HG03045 (cell line): ENCODE measurements at regions not wholly inside any gene's neighbourhood (a gene's known extent, or its start where the extent isn't known, plus 50 kb on each side); places are given as distances from the start of the nearest gene placed in this dataset.

Experiments
- ATAC-seq: cut with Tn5 transposase; IDR thresholded peaks from one replicate; pipeline ENCODE4 v1.9.1; 2021; ENCODE audit warnings: mild to moderate bottlenecking, moderate library complexity; ENCODE audit not compliant: unreplicated experiment

GRCh38 chr5:76030343-76030742, 52.8 kb upstream of the SV2C start:
- ATAC-seq, result no peak

DNA sequence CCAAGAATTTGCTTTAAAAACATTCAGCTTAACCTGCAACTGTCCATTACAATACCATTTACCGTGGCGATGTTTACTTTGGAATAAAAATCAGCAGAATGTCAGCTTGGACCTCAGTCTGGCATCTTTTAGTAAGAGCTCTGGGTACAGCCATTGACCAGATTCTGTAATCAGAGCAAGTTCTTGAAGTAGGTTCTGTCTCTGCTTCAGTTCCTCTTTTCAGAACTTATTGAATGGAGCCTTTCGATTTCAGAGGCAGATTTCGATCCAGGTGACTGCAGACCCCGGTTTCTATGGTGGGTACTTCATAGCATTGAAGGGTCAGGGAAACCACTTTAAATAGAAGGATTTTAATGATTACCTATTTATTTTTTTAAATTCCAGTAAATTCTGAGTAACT, 53.4 kb upstream of the SV2C start:
- ATAC-seq, result no peak

- ATAC-seq, result no peak
Observed at GRCh38 chr5:76025790-76026189, 57.4 kb upstream of the SV2C start.

DNA sequence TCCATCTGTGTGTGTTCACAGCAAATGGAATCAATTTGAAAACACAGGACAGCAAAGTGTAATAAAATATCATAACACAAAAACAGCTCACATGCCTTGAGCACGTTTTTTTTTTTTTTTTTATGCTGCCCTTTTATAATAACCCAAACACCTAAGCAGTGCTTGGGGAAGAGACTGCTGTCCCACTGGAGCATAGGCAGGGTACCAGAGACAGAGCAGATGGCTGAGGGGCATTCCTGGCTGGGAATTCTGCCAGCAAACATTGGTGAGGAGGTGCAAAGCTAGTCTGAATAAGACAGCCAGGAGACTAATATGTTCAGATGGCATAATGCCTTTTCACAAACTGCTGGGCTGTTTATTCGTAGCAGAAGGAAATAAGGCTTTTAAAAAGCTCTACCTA, 58.1 kb upstream of the SV2C start:
- no peak for ATAC-seq

GRCh38 chr5:76022611-76023010, 60.6 kb upstream of the SV2C start:
- ATAC-seq, result no peak

DNA sequence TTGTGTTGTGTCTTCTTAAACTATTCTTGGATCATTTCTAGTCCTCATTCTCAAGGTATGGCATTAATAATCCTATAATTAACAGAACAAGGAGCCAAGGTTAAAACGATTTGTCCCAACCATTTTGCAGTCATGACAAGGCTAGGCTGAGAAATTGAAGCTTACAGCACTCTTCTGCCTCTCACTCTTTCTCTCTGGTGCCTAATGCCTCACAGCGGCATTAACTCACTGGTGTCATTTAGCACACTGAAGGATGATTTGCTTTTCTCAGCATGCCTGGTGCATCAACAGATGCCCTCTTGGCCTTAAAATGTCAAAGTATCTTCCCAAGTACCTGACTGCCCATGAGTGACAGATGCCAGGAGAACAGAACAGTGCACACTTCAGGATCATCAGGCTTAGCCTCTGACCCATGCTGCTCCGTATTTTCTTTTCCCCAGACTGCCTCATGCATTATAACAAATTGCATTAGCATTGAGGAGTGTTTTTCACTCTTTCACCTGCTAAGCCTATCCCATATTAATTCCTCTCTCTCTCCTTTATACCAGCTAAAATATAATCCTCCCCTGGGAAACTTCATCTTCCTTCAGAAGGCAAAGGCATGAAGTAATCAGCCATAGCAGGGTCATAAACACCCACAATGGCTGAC, 61.1 kb upstream of the SV2C start:
- ATAC-seq, result no peak

DNA sequence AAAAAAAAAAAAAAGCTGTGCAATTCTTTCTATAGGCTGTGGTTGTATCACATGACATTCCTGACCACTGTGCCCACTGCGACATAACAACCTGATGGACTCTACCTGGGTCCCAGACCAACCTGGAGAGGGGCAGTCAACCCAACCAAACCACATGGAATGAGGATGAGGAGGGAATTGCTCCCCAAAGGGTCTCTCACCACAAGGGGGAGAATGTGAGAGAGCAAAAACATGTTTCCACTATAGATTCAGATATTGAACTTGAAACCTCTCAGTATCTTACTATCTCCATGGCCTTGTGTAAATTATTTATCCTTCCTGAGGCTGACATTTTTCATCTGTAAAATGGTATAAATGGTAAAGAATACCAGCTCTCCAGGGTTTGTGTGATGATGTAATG, 66.9 kb upstream of the SV2C start:
- ATAC-seq, result no peak

DNA sequence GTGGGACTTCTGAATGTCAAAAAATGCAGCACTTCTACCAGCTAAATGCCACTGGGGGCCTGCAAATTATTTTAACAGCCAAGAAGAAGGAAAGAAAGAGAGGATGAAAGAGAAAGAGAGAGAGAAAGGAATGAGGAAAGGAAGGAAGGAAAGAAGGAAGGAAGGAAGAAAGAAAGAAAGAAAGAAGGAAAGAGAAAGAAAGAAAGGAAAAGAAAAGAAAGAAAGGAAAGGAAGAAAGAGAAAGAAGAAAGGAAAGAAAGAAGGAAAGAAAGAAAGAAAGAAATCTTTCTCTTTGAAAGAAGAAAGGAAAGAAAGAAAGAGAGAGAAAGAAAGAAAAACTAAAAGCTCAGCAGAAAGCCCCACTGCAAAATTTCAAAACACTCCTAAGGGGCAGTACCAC, 69.2 kb upstream of the SV2C start:
- no peak for ATAC-seq

- ATAC-seq, result no peak
Observed at GRCh38 chr5:76007904-76008303, 75.3 kb upstream of the SV2C start.

GRCh38 chr5:76000582-76000981, 82.6 kb upstream of the SV2C start:
- ATAC-seq, result no peak

DNA sequence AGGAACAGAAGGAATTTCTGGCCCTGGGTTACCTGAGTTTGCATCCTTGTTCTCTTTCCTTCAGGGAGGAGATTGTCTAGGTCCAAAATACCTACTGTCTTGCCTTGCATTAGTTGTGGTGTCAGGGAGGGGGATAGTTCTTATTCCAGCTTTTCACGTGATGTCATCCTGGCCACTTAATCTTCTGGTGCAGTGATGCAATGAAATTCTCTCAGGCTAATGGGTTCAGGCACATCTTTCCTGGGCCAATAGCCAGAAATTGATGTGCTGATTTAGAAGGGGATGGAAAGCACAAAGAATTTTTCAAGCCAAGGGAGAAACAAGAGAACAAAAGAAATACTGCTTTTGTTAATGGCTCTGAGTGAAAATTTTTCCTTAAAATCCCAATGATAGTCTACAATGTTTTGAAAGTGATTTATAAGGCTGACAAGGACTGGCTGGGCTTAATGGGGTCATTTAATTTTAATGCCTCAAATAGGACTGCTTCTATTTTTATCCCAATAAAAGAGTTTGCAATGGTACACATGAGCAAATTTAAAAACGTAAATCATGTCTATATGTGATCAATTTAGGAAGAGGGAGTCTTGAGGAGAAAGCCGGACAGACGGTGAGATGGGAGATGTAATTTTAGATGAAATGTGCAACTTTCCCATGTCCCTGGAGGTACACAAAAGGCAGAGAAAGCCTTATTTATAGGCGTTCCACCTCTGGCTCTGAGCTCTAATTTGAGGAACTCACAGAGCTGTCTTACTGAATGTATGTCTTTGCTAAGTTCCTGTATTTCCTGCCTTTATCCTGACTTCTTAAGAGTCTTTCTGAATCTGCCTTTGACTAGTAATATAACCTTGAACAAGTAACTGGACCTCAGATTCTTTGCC, 89.3 kb upstream of the SV2C start:
- ATAC-seq, result no peak

GRCh38 chr5:75993183-75993582, 90.0 kb upstream of the SV2C start:
- no peak for ATAC-seq

DNA sequence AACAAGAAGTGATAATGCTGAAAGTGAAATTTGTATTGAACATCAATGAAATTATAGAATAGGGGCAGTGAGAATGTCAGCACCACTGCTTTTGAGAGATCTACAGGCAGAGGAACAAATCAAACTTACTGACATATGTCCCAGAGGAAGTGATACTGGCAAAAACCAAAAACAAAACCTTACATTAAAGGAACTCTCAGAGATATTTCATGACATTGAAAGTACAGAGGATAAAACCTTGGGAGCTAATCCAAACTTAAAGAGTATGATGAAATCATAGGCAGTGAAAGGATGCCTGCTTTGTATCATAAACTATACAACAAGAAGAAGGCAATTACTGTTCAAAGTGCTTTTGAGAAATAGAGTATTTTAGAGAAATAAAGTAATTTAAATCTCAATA, 90.4 kb upstream of the SV2C start:
- no peak for ATAC-seq

DNA sequence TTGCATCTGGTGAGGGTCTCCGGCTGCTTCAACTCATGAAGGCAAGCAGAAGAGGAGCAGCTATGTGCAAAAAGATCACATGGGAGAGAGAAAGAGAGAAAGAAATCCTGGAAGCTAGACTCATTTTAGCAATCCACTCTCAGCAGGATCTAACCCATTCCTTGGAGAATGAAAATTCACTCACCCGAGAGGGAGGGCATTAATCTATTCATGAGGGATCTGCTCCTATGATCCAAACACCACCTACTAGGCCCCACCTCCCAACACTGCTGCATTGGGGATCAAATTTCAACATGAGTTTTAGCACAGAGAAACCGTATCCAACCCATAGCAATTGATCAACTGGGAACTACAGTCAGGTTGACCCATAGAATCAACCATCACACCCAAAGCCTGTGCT, 98.1 kb upstream of the SV2C start:
- ATAC-seq, result no peak

- ATAC-seq, result no peak
Observed at GRCh38 chr5:75975496-75975895, 107.7 kb upstream of the SV2C start.

DNA sequence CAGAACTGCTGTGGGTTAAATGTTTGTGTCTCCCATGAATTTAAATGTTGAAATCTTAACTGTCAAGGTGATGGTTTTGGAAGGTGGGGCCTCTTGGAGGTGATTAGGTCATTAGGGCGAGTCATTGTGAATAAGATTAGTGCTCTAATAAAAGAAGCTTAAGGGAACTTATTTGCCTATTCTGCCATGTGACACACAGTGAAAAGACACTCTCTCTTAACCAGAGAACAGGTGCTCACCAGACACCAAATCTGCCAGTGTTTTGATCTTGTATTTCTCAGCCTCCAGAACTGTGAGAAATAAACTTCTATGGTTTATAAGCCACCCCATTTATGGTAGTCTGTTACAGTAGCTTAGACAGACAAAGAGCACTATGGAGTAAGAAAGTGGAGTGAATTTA, 117.9 kb upstream of the SV2C start:
- no peak for ATAC-seq

- ATAC-seq, result no peak
Observed at GRCh38 chr5:75964008-75964407, 119.2 kb upstream of the SV2C start.

DNA sequence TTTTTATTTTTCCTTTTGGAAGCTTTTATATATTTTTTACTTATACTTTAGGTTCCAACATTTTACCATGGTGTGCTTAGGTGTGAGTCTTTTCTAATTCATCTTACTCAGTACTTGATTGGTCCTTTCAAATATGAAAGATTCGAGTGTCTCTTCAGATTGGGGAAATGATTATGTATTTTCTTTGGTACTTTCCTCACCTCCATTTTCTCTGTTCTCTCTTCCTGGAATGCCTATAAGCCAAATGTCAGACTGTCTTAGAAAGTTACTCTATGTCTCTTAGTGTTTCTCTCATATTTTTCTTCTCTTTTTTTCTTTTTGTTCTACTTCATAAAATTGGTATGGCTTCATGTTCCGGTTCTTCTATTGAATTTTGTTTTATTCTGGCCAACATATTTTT, 119.6 kb upstream of the SV2C start:
- ATAC-seq, result no peak

DNA sequence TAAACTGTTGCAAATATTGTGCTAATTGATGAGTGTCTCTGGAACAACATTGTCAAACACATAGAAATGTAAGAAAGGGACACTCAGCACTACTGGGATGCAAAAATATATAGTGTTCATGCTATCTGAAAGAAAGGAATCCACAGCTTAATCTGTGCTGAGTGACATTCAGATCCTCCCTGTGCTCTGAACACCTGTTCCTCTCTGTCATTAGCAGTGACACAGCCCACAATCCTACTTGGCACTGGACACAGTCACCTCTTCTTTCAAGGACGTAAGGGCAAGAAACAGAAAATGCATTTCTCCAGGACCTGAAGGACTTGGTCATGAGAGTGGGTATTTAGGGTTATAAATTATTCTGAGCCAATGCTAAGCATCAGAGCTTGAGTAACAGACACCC, 121.4 kb upstream of the SV2C start:
- no peak for ATAC-seq

- no peak for ATAC-seq
Observed at GRCh38 chr5:75960129-75960528, 123.1 kb upstream of the SV2C start.

DNA sequence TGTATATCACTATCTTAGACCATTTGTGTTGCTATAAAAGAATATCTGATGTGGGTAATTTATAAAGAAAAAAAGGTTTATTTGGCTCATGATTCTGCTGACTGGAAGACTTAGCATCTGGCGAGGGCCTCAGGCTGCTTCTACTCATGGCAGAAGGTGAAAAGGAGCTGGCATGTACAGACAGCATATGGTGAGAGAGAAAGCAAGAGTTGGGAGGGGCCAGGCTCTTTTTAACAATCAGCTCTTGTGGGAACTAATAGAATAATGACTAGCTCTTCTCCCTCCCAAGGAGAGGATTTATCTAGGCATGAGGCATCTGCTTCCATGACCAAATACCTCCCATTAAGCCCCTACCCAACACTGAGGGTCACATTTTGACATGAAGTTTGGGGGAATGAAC, 130.2 kb upstream of the SV2C start:
- no peak for ATAC-seq

DNA sequence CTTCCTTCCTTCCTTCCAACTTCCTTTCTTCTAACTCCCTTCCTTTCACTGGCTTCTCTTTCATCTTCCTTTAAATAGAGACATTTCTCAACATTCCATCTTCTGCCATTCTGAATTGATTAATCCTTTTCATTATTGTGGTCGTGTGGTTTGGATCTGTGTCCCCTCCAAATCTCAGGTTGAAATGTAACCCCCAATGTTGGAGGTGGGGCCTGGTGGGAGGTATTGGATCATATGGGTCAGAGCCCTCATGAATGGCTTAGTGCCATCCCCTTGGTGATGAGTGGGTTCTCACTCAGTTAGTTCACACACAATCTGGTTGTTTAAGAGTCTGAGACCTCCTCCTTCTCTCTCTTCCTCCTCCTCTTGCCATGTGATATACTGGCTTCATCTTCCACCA, 130.9 kb upstream of the SV2C start:
- no peak for ATAC-seq

GRCh38 chr5:75951716-75952115, 131.5 kb upstream of the SV2C start:
- ATAC-seq, result no peak
